Sigmoid colon (tissue), 6 donors: ENCODE measurements at regions not wholly inside any gene's neighbourhood (a gene's known extent, or its start where the extent isn't known, plus 50 kb on each side); places are given as distances from the start of the nearest gene placed in this dataset.

Experiments used
- DNase-seq: peaks from one replicate; pipeline ENCODE4 v3.0.0-alpha.2; 2019
- H3K27ac ChIP-seq, 4 donors: fragments of 200-600 bp; sonication (generic); one replicate each; pipeline ENCODE4 v1.5.1; 2016 to 2019; ENCODE audit warnings: mild to moderate bottlenecking in 1 of 4
- H3K27me3 ChIP-seq, 3 donors: fragments of 200-600 bp; sonication (generic); one replicate each; pipeline ENCODE4 v1.5.1; 2019; ENCODE audit warnings: mild to moderate bottlenecking in 1 of 3
- H3K36me3 ChIP-seq, 4 donors: fragments of 200-600 bp; sonication (generic); one replicate each; pipeline ENCODE4 v1.5.1; 2016 to 2019
- H3K4me1 ChIP-seq, 4 donors: fragments of 200-600 bp; sonication (generic); one replicate each; pipeline ENCODE4 v1.5.1; 2017 to 2019
- H3K4me3 ChIP-seq, 4 donors: fragments of 200-600 bp; sonication (generic); one replicate each; pipeline ENCODE4 v1.5.1; 2017 to 2019; ENCODE audit warnings: mild to moderate bottlenecking in 2 of 4, moderate library complexity in 1 of 4
- H3K9me3 ChIP-seq, 4 donors: fragments of 200-600 bp in 3 of 4; sonication (generic) in 3 of 4; one replicate each; pipeline versions ENCODE4 v1.5.1 to v1.6.1; 2013 to 2019
- CTCF ChIP-seq, 4 experiments: fragments of 450-650 bp in 3 of 4; fragments of 200-600 bp in 1 of 4; IDR thresholded peaks; one replicate each; pipeline ENCODE4 v1.5.1; 2016 to 2019; ENCODE audit warnings: antibody characterized with exemption in 4 of 4, mild to moderate bottlenecking in 3 of 4, moderate library complexity in 2 of 4
- EP300 ChIP-seq, 4 donors: sonication (generic); formaldehyde crosslinking; IDR thresholded peaks; one replicate each; pipeline ENCODE4 v1.6.1; 2017; ENCODE audit warnings: antibody characterized with exemption in 4 of 4
- POLR2A ChIP-seq, 2 donors: fragments of 450-650 bp; IDR thresholded peaks; one replicate each; pipeline ENCODE4 v1.6.1; 2016; ENCODE audit warnings: antibody characterized with exemption in 2 of 2, mild to moderate bottlenecking in 2 of 2, moderate library complexity in 2 of 2
- POLR2AphosphoS5 ChIP-seq, 4 donors: sonication (generic); formaldehyde crosslinking; IDR thresholded peaks; one replicate each; pipeline ENCODE4 v1.6.1; 2017; ENCODE audit warnings: antibody characterized with exemption in 4 of 4
- whole genome bisulfite sequencing, 2 donors: extraction: QIAGEN DNeasy Blood & Tissue Kit; methylation state at CpG; one replicate each; pipeline ENCODE4 v1.1.7; 2013; 5-methylcytosine and 5-hydroxymethylcytosine counted together
- intact Hi-C: fragments of 100-400 bp; cut with DNase I; formaldehyde crosslinking; loops from one replicate; pipeline ENCODE4 v1.15.1; 2023
- donor health status: healthy with polysubstance abuse.
- donor health status: healthy.

DNA sequence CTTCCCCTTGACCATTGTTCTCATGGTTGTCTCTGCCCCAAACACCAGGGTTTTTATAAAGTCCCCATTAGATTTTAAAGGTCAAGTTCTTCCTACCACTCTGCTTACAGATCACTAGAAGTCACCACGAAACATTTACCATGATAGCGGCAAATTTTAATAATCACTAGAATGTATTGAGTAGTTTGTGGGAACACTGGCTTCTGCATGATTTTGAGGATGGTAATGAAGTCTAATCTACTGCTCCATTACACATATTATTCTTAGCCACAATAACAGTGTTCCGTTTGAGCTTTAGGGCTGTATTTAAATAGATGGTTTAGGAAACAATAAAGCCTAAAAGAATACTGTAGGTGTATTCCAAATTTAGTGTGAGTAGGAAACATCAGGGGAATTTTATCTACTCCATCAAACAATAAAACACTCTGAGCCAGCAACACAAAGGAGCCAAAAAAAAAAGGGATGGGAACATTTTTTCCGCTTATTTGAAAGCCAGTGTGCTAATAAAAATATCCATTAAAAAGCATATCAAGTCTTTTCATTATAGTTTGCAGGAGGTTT lies 49.7 kb downstream of the KLF12 start:
- intact Hi-C loops, result no loop called here

DNA sequence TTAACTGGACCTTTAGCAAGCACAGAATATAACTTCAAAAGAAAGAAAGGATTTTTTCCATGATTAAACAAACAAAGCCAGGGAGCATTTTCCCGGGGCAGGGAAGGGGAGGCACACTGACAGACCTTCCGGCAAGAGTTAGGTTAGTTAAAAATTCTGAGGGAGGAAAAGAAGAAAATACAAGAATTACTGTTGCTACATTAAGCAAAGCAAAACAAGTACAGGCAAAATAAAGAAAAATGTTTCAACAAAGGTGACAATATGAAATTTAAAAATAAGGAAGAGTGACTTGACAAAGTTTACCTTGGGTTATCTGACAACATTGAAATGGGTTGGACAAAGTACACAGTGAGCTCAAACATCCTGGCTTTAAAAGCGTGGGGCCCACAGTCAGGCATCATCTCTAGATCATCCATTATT lies 51.5 kb downstream of the KLF12 start:
- Histone ChIP-seq H3K27ac (no peak overlapping the region), H3K4me1 (peaks cover 0 to 37% (median 19%) of the 10 kb centered on the region in 4 donors), H3K36me3 (no peaks in the 10 kb centered on the region), H3K27me3 (no peaks in the 10 kb centered on the region), H3K4me3 (no peak overlapping the region), H3K9me3 (no peaks in the 10 kb centered on the region)
- no peak for TF ChIP-seq CTCF (IDR thresholded peaks at IDR 0.05)
- TF ChIP-seq POLR2AphosphoS5 (IDR thresholded peaks at IDR 0.05), result no peak
- no peak for TF ChIP-seq EP300 (IDR thresholded peaks at IDR 0.05)
- TF ChIP-seq POLR2A (IDR thresholded peaks at IDR 0.05), result no peak
- intact Hi-C loops, result no loop called here
- 51 to 70% methylated on average over 3 of the region's 3 CpGs for WGBS, 2 donors
- no peak for DNase-seq

More for the DNA sequence above, 49.7 kb downstream of the KLF12 start:
- Histone ChIP-seq H3K27me3 (no peaks in the 10 kb centered on the region), H3K9me3 (no peaks in the 10 kb centered on the region), H3K4me3 (no peak overlapping the region), H3K27ac (no peak overlapping the region), H3K36me3 (no peaks in the 10 kb centered on the region), H3K4me1 (peaks cover 0 to 21% (median 11%) of the 10 kb centered on the region in 4 donors)
- 83 to 85% methylated on average over 4 of the region's 4 CpGs for WGBS, 2 donors
- no peak for TF ChIP-seq EP300 (IDR thresholded peaks at IDR 0.05)
- no peak for TF ChIP-seq POLR2AphosphoS5 (IDR thresholded peaks at IDR 0.05)
- no peak for TF ChIP-seq POLR2A (IDR thresholded peaks at IDR 0.05)
- TF ChIP-seq CTCF (IDR thresholded peaks at IDR 0.05), result no peak
- no peak for DNase-seq

DNA sequence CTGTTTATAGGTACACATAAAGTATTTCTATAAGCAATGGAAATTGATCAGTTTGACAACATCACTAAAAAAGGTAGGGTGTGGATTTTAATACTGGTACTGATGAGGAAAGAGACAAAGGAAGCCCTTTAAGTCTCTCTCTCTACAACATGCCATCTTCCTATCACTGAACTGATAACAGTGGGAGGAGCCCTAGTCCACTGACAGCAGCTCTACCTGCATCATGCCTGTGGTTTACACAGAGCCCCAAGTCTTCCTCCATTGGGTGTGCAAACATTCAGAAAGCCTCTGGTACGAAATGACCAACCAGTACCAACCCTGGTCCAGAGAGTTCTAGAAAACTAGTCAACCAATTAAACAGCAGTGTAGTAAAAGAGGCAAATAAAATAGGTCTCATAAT lies 53.4 kb downstream of the KLF12 start:
- no peaks in the 10 kb centered on the region for H3K27me3 ChIP-seq
- H3K9me3 ChIP-seq, result no peaks in the 10 kb centered on the region
- 80 to 90% methylated on average over 1 of the region's 1 CpG for WGBS, 2 donors
- no peak overlapping the region for H3K4me3 ChIP-seq
- no peak for DNase-seq
- intact Hi-C loops, result no loop called here
- no peaks in the 10 kb centered on the region for H3K36me3 ChIP-seq
- no peak overlapping the region for H3K27ac ChIP-seq
- peaks cover 0 to 56% (median 24%) of the 10 kb centered on the region in 4 donors for H3K4me1 ChIP-seq
- TF ChIP-seq POLR2AphosphoS5 (IDR thresholded peaks at IDR 0.05) (no peak), EP300 (IDR thresholded peaks at IDR 0.05) (no peak), CTCF (IDR thresholded peaks at IDR 0.05) (no peak), POLR2A (IDR thresholded peaks at IDR 0.05) (no peak)

DNA sequence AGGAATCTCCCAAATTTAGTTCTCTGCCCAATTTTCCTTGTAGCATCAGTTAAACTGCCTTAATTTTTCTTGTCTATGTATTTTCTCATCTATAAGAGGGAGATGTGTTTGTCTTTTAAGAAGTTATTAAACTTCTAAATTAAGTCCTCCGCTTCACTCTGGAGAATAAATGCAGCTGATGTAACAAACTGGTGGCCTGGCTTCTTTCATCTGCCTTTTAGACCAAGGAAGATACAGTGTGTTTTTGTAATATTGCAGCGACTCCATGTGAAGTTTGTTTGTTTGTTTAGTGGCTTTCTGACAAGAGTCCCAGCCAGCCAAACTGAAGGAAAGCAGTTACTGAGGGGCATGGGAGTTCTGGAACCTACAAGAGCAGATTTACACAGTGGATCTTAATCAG lies 56.4 kb downstream of the KLF12 start:
- peak; percentile 56 to 82 (median 68) for TF ChIP-seq POLR2AphosphoS5 (IDR thresholded peaks at IDR 0.05)
- no peak for TF ChIP-seq CTCF (IDR thresholded peaks at IDR 0.05)
- TF ChIP-seq EP300 (IDR thresholded peaks at IDR 0.05), result peak in 1 of 4 donors; percentile 45
- Histone ChIP-seq H3K27me3 (no peaks in the 10 kb centered on the region), H3K27ac (peak overlapping the region; percentile 15 to 74 (median 62)), H3K36me3 (no peaks in the 10 kb centered on the region), H3K9me3 (no peaks in the 10 kb centered on the region), H3K4me1 (peaks cover 0 to 64% (median 38%) of the 10 kb centered on the region in 4 donors), H3K4me3 (peak overlapping the region in 1 of 4 donors; percentile 2)
- no peak for DNase-seq
- WGBS, 2 donors, result 76 to 82% methylated on average over 2 of the region's 2 CpGs
- intact Hi-C loops, result loop anchor here (5.0 kb wide), 2 partner anchors 35 to 55 kb away; partner anchors contain the start of gene KLF12

GRCh38 chr13:74077375-74077774 lies 56.8 kb downstream of the KLF12 start:
- Histone ChIP-seq H3K4me3 (peak overlapping the region in 1 of 4 donors; percentile 2), H3K27me3 (no peaks in the 10 kb centered on the region), H3K36me3 (no peaks in the 10 kb centered on the region), H3K9me3 (no peaks in the 10 kb centered on the region), H3K27ac (peak overlapping the region; percentile 15 to 74 (median 62)), H3K4me1 (peaks cover 0 to 60% (median 36%) of the 10 kb centered on the region in 4 donors)
- DNase-seq, result no peak
- intact Hi-C loops, result loop anchor here (5.0 kb wide), 2 partner anchors 35 to 55 kb away; partner anchors contain the start of gene KLF12
- TF ChIP-seq POLR2AphosphoS5 (IDR thresholded peaks at IDR 0.05) (no peak), CTCF (IDR thresholded peaks at IDR 0.05) (no peak), EP300 (IDR thresholded peaks at IDR 0.05) (no peak), POLR2A (IDR thresholded peaks at IDR 0.05) (no peak)
- 78 to 93% methylated on average over 2 of the region's 2 CpGs for WGBS, 2 donors
